ENCODE measurements at regions not wholly inside any gene's neighbourhood (a gene's known extent, or its start where the extent isn't known, plus 50 kb on each side); places are given as distances from the start of the nearest gene placed in this dataset.

GRCh38 chr15:70339571-70340493 lies 242.1 kb upstream of the TLE3 start:
- Histone ChIP-seq H3K4me1 (ENCODE audit: insufficient read depth, low read length, poor library complexity, severe bottlenecking) (no peaks in the 10 kb centered on the region), H3K9me3 (ENCODE audit: low read depth, low read length, poor library complexity, severe bottlenecking) (peaks cover 2% of the 10 kb centered on the region), H3K36me3 (ENCODE audit: insufficient read depth, low read length, poor library complexity, severe bottlenecking) (no peaks in the 10 kb centered on the region), H3K27me3 (replicated peaks; ENCODE audit: insufficient read depth, low read depth, low read length, poor library complexity) (no peaks in the 10 kb centered on the region), H3K4me3 (ENCODE audit: low read depth, low read length, poor library complexity, severe bottlenecking) (no peak overlapping the region), H3K27ac (ENCODE audit: low read depth, low read length, poor library complexity, severe bottlenecking) (no peak overlapping the region)
- no peak for TF ChIP-seq CTCF (conservative IDR thresholded peaks at IDR 0.05; ENCODE audit: low read depth, low read length)
- no peak for TF ChIP-seq EZH2 (IDR thresholded peaks at IDR 0.05; ENCODE audit: borderline replicate concordance, low read depth, low read length, poor library complexity, severe bottlenecking)
- intact Hi-C loops (cut with micrococcal nuclease; ENCODE audit: unreplicated experiment): no loop called here
- BruUV-seq (replicated peaks): no TSS peak
- CTCF ChIA-PET: no interaction called here
- POLR2A ChIA-PET (ENCODE audit: low non-redundant PET): no interaction called here
- DNase-seq (ENCODE audit: low spot score): no peak

GRCh38 chr15:70337277-70338186 lies 239.8 kb upstream of the TLE3 start:
- Histone ChIP-seq H3K36me3 (ENCODE audit: insufficient read depth, low read length, poor library complexity, severe bottlenecking) (no peaks in the 10 kb centered on the region), H3K27me3 (replicated peaks; ENCODE audit: insufficient read depth, low read depth, low read length, poor library complexity) (no peaks in the 10 kb centered on the region), H3K9me3 (ENCODE audit: low read depth, low read length, poor library complexity, severe bottlenecking) (peaks cover 19% of the 10 kb centered on the region), H3K27ac (ENCODE audit: low read depth, low read length, poor library complexity, severe bottlenecking) (no peak overlapping the region), H3K4me1 (ENCODE audit: insufficient read depth, low read length, poor library complexity, severe bottlenecking) (no peaks in the 10 kb centered on the region), H3K4me3 (ENCODE audit: low read depth, low read length, poor library complexity, severe bottlenecking) (no peak overlapping the region)
- ChIA-PET POLR2A (ENCODE audit: low non-redundant PET) (no interaction called here), CTCF (interaction anchor here (0.5 kb wide), 1 partner anchor 855 kb away, joined by 6 read pairs; no protein-coding TSS in a partner anchor)
- BruUV-seq (replicated peaks): no TSS peak
- no peak for TF ChIP-seq EZH2 (IDR thresholded peaks at IDR 0.05; ENCODE audit: borderline replicate concordance, low read depth, low read length, poor library complexity, severe bottlenecking)
- no peak for TF ChIP-seq CTCF (conservative IDR thresholded peaks at IDR 0.05; ENCODE audit: low read depth, low read length)
- intact Hi-C loops (cut with micrococcal nuclease; ENCODE audit: unreplicated experiment): no loop called here
- DNase-seq (ENCODE audit: low spot score): no peak

GRCh38 chr15:70336425-70337009 lies 238.8 kb upstream of the TLE3 start:
- Histone ChIP-seq H3K9me3 (ENCODE audit: low read depth, low read length, poor library complexity, severe bottlenecking) (peaks cover 19% of the 10 kb centered on the region), H3K4me3 (ENCODE audit: low read depth, low read length, poor library complexity, severe bottlenecking) (no peak overlapping the region), H3K27ac (ENCODE audit: low read depth, low read length, poor library complexity, severe bottlenecking) (no peak overlapping the region), H3K36me3 (ENCODE audit: insufficient read depth, low read length, poor library complexity, severe bottlenecking) (no peaks in the 10 kb centered on the region), H3K4me1 (ENCODE audit: insufficient read depth, low read length, poor library complexity, severe bottlenecking) (no peaks in the 10 kb centered on the region), H3K27me3 (replicated peaks; ENCODE audit: insufficient read depth, low read depth, low read length, poor library complexity) (no peaks in the 10 kb centered on the region)
- TF ChIP-seq CTCF (conservative IDR thresholded peaks at IDR 0.05; ENCODE audit: low read depth, low read length): no peak
- no peak for TF ChIP-seq EZH2 (IDR thresholded peaks at IDR 0.05; ENCODE audit: borderline replicate concordance, low read depth, low read length, poor library complexity, severe bottlenecking)
- no peak for DNase-seq (ENCODE audit: low spot score)
- intact Hi-C loops (cut with micrococcal nuclease; ENCODE audit: unreplicated experiment): no loop called here
- POLR2A ChIA-PET (ENCODE audit: low non-redundant PET): no interaction called here
- CTCF ChIA-PET: no interaction called here
- no TSS peak for BruUV-seq (replicated peaks)

Measured in A673 (cell line).